Thoracic aorta (tissue), 2 donors: ENCODE measurements at regions not wholly inside any gene's neighbourhood (a gene's known extent, or its start where the extent isn't known, plus 50 kb on each side); places are given as distances from the start of the nearest gene placed in this dataset.

ENCODE experiments used
- ATAC-seq: fragments of 150-250 bp; one replicate; pipeline ENCODE4 v1.8.0; 2017; ENCODE audit warnings: low read depth; ENCODE audit not compliant: insufficient number of reproducible peaks, low FRiP score
- DNase-seq: peaks from one replicate; pipeline ENCODE4 v3.0.0-alpha.2; 2020; ENCODE audit warnings: low spot score
- H3K27ac ChIP-seq, 2 donors: fragments of 200-600 bp; sonication (generic); 1 replicate in 1 of 2; 2 replicates in 1 of 2; pipeline ENCODE4 v1.5.1; 2016; ENCODE audit warnings: mild to moderate bottlenecking in 2 of 2, moderate library complexity in 2 of 2
- H3K27me3 ChIP-seq: fragments of 200-600 bp; sonication (generic); replicated peaks from 2 replicates; pipeline ENCODE4 v1.6.0; 2016; ENCODE audit warnings: mild to moderate bottlenecking; ENCODE audit not compliant: insufficient read depth
- H3K36me3 ChIP-seq: fragments of 200-600 bp; sonication (generic); one replicate; pipeline ENCODE4 v1.5.1; 2016
- H3K4me1 ChIP-seq, 2 donors: fragments of 200-600 bp; sonication (generic); 1 replicate in 1 of 2; 2 replicates in 1 of 2; pipeline versions ENCODE4 v1.5.1 to v1.6.0; 2016; ENCODE audit warnings: low read depth in 2 of 2, mild to moderate bottlenecking in 1 of 2; ENCODE audit not compliant: control insufficient read depth in 1 of 2
- H3K4me3 ChIP-seq: fragments of 200-600 bp; sonication (generic); 2 replicates; pipeline ENCODE4 v1.5.1; 2016; ENCODE audit warnings: mild to moderate bottlenecking
- H3K9me3 ChIP-seq: fragments of 200-600 bp; sonication (generic); 2 replicates; pipeline ENCODE4 v1.5.1; 2016
- CTCF ChIP-seq: fragments of 200-600 bp; sonication (generic); IDR thresholded peaks from one replicate; pipeline ENCODE4 v1.5.1; 2019; ENCODE audit warnings: antibody characterized with exemption

GRCh38 chr5:112525217-112525616 is 106.1 kb upstream of the EPB41L4A start:
- Histone ChIP-seq H3K4me1 (no peaks in the 10 kb centered on the region), H3K27me3 (no peaks in the 10 kb centered on the region), H3K27ac (no peak overlapping the region), H3K9me3 (no peaks in the 10 kb centered on the region), H3K36me3 (no peaks in the 10 kb centered on the region), H3K4me3 (no peak overlapping the region)
- no peak for ATAC-seq
- no peak for DNase-seq
- no peak for TF ChIP-seq CTCF

- ATAC-seq (no peak), DNase-seq (no peak)
- H3K9me3 ChIP-seq: no peaks in the 10 kb centered on the region
- no peak overlapping the region for H3K4me3 ChIP-seq
- no peaks in the 10 kb centered on the region for H3K36me3 ChIP-seq
- H3K27ac ChIP-seq: no peak overlapping the region
- no peaks in the 10 kb centered on the region for H3K27me3 ChIP-seq
- H3K4me1 ChIP-seq: no peaks in the 10 kb centered on the region
- no peak for TF ChIP-seq CTCF
Observed at GRCh38 chr5:112528928-112529327, 109.9 kb upstream of the EPB41L4A start.

- Histone ChIP-seq H3K4me1 (no peaks in the 10 kb centered on the region), H3K27ac (no peak overlapping the region), H3K27me3 (no peaks in the 10 kb centered on the region), H3K9me3 (no peaks in the 10 kb centered on the region), H3K4me3 (no peak overlapping the region), H3K36me3 (no peaks in the 10 kb centered on the region)
- peak; percentile 12 for TF ChIP-seq CTCF
- DNase-seq: no peak
- ATAC-seq: no peak
Observed at GRCh38 chr5:112529525-112529924, 110.4 kb upstream of the EPB41L4A start.

GRCh38 chr5:112532654-112533360 is 113.7 kb upstream of the EPB41L4A start:
- H3K27ac ChIP-seq: no peak overlapping the region
- H3K4me1 ChIP-seq: no peaks in the 10 kb centered on the region
- no peak for ATAC-seq
- TF ChIP-seq CTCF: no peak
- DNase-seq: no peak
- no peak overlapping the region for H3K4me3 ChIP-seq
- no peaks in the 10 kb centered on the region for H3K9me3 ChIP-seq
- H3K27me3 ChIP-seq: no peaks in the 10 kb centered on the region
- no peaks in the 10 kb centered on the region for H3K36me3 ChIP-seq

GRCh38 chr5:112533362-112533761 is 114.3 kb upstream of the EPB41L4A start:
- H3K27ac ChIP-seq: no peak overlapping the region
- DNase-seq (no peak), ATAC-seq (no peak)
- H3K9me3 ChIP-seq: no peaks in the 10 kb centered on the region
- H3K27me3 ChIP-seq: no peaks in the 10 kb centered on the region
- no peaks in the 10 kb centered on the region for H3K36me3 ChIP-seq
- TF ChIP-seq CTCF: no peak
- H3K4me3 ChIP-seq: no peak overlapping the region
- H3K4me1 ChIP-seq: no peaks in the 10 kb centered on the region
